ENCODE measurements at regions not wholly inside any gene's neighbourhood (a gene's known extent, or its start where the extent isn't known, plus 50 kb on each side); places are given as distances from the start of the nearest gene placed in this dataset.

DNA sequence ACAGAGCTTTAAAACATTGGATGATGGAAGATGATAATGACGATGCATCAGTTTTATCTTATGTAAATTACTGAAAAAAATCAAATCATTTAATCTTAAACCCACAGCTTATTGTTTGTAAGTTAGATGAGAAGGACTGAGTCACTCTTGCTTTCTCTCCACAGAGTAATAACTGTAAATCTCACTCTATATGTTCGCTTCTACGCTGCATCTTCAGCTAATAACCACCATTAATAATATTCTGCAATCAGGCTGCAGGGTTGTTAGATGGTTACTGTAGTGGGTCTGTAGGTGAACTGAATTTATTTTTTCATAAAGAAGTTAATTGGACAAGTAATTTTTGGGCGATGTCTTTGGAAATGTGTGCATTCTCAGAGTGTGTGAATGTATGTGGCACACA, 260.0 kb downstream of the FAT3 start:
- no peak for DNase-seq

DNA sequence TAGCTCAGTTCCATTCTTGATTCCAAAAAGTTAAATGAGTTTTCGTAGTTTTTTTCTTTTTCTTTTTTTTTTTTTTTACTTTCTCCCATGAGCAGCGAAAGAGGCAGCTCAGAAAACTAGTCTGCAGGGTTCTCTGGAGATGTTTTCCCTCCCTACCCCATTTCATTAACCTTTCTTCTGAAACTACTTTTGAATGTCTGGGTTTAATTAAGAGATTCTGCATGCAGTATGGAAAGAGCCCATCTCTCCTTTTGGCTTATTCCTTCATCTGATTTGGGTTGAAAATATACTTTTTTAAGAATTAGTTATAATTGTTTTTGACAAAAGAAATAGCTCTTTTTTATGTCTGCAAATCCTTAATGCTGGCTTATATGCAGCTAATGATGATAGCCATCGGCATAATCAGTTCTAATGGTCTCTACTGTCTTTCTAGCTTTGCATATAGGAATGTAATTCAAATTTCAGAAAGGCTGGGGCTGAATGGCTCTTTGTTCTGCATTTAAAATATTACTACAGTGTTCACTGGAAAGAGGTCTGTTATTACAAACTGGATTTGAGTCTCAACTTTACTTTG, 265.3 kb downstream of the FAT3 start:
- no peak for DNase-seq

DNA sequence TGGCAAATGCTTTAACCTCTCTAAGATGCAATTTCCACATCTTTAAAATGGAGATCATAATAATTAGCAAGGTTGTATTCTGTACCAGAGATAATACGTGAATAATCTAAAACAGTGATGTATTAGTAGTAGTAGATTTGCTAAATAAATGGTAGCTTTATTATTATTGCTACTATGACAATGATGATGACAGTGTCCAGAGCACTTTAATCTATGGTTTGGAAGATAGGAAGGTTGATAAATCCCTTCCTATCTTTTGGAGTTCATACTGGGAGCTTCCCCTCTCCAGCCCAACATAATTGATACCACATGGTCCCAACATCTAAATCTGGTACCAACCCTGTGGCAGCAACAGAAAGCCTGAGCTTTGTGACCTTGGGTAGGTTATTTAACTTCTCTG, 267.8 kb downstream of the FAT3 start:
- no peak for DNase-seq

GRCh38 chr11:92495107-92495793, 270.6 kb downstream of the FAT3 start:
- no peak for DNase-seq

- DNase-seq, result no peak
Observed at GRCh38 chr11:92500453-92500852, 275.8 kb downstream of the FAT3 start.

DNA sequence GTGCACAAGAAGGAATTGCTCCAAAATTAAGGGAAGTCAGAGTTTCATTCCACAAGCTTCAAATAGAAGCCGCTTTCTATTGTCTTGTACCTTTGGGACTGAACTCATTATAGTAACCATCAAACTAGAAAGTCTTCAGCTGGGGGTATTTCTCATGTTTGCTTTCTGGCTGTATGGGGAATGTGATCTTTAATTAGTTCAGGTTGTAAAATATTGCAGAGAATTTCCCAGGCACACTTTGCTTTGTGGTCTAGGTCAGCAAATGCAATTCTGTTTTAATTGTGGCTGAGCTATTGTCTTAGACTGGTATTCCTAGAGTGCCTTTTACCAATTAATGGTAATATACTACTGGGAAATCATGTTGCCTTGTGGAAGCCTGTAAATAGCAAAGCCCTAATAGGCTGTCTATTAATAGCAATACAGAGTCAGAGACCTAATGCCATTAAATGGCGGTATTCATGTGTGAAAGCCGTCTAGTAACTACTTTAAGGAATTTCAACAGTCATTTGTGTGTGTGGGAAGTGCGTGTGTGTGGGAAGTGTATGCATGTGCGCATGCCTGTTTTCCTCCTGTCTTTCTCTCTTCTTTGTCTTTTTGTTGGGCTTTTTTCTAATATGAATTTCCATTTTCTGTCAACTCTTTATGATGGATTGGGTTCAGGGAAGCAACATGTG, 276.6 kb downstream of the FAT3 start:
- no peak for DNase-seq

- no peak for DNase-seq
Observed at GRCh38 chr11:92504004-92504403, 279.4 kb downstream of the FAT3 start.

DNA sequence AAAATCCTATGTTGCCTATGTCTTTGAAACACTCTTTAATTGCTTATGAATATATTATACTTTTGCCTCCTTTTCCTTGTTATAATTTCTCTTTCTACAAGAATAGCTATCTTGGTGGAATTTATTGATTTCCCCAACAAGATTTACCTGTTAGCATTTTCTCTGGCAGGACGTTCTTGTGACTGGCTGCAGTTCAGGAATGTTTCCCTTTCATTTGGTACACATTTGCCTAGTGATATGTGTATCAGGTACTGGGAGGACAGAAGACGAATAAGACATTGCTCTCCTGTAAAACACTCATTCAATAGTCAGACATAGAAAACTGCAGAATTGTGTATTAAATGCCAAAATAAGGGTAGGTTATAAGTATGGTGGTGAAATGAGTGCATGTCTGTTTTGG, 279.9 kb downstream of the FAT3 start:
- no peak for DNase-seq

GRCh38 chr11:92505689-92506088, 281.1 kb downstream of the FAT3 start:
- DNase-seq, result no peak

DNA sequence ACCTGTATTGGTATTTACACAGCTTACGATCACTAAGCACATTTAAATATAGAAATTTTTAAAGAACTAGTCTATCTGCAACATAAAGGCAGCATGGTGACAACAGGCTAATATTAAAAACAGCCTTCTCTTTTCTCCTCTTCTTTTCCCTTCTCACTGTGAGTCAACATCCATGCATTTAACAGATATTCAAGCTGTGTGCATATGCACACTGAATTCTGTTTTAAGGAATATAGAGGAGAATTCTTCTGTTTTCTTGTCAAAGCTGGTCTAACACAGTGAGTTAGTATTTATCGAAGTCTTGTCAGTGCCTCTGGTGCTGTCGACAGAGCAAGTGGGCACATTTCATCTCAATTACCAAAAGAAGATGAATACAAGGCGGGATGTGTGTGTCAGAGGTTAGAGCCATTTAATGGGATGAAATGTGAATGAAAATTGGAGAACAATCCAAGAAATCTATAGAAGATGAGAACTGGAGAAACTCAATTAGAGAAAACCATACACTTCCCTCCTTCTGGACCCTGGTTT, 282.3 kb downstream of the FAT3 start:
- DNase-seq, result no peak

DNA sequence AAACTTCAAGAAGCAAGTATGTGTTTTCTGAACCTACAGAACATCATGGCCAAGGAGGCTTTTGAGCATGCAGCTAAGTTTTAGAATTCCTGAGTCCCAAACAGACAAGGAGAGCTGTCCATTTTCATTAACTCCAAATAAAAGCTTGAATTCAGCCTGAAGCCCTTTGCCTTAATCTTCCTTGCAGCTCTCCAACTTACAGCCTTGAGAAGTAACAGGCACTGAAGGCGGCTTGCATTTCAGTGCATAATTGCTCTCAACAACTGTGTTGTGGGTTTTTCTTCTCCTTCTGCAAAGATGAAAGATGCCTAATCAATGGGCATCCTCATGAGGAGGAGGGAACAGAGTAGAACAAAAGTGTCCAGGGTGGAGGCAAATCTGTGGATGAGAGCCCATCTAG, 286.0 kb downstream of the FAT3 start:
- no peak for DNase-seq

DNA sequence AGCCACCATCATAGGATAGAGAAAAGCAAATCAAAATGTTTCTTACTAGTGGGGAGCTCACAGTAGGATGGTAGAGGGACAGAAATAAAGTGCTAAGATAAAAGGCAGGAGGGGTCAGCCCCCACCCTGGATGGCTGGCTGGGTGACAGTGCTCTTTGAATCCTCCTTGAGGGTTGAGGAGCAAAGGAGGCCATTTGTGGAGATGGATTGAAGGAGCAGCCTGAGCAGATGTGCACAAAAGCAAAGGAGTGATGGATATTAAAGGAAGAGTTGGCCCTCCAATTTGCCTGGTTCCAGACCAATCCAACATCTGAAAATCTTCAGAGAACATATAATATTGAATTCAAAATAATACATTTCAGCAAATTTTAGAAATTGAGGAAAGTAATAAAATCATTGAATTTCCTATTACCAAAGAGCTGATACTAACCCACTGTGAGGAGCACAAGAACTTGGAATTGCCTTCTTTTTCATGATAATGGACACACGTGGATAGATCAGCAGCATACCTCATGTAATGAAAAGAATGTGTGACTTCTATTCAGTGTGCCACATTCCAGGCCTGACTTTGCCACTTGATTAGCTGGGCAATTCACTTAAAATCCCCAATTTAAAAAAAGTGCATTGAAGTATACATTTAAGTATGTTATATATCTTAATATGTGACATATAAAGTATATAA, 287.0 kb downstream of the FAT3 start:
- DNase-seq, result no peak

DNA sequence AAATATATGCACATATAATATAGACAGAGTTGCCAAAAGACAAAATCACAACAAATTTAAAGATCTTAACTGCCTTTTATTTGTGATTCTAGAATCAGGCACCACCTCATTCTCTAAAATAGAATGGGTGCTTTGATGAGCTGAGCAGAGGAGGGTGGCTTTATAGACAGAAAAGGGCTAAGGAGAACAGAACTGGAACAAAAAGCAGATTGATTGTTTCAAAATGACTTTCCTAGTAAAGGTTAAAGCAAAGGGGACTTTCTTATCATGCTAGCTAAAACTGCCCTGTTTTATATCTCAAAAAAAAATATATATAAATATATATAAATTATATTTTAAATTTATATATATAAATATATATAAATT, 287.6 kb downstream of the FAT3 start:
- no peak for DNase-seq

GRCh38 chr11:92523611-92524010, 299.0 kb downstream of the FAT3 start:
- DNase-seq, result no peak

DNA sequence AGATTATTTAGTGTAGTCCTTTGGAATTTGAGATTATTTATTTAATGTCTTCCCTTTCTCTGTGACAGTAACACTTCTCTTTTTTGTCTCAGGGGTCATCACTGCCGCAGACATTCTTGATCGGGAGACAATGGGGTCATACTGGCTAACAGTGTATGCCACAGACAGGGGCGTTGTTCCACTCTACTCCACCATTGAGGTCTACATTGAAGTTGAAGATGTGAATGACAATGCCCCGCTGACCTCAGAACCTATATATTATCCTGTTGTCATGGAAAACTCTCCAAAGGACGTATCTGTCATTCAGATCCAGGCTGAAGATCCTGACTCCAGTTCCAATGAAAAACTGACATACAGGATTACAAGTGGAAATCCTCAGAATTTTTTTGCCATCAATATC, 299.9 kb downstream of the FAT3 start:
- no peak for DNase-seq

- no peak for DNase-seq
Observed at GRCh38 chr11:92527467-92527866, 302.8 kb downstream of the FAT3 start.

DNA sequence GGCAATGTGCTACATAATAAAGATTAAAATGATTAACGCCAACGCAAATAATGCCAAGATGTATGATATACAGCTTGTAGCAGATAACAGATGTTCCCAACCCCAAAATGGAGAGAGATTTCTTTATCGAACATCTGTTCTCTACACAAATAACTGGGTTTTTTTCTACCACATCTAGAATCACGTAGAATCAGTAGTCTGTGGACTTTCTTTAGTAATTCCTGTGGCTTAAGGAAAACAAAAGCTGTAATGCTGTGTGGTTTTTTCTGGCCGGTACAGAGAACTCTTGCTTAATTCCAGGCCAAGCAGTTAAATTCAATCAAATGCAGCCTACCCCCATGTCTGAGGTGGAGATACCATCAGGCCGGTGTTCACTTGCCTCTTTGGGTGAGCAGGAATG, 303.4 kb downstream of the FAT3 start:
- no peak for DNase-seq

DNA sequence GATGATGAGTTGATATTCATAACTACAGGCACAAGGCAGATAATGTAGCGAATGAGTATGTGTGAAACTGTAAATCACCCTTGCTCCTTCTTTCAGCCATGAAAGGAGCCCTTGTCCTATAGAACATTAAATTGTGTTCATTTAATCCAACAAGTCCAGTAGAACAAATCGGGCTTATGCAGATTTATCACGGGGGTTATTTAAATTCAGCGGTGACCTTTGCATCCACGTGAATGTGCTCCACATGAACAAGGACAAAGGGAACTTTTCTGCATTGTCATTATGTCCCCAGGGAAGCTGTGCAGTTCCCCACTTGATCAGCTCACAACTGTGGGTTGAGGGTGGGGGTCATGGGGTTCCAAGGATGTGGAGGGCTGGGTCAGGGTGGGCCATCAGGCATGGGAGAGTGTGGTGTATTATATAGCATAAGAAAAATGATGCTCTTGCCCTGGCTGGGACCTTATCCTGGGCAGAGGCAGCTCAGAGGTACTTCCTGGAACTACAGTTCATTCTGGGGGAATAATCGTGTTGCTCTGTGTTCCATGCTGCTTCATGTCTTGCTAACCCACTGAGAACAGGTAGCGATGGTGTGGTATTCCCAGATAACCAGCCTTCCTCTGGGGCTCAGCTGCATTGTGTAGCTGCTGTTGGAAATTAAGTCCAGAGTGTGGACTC, 306.6 kb downstream of the FAT3 start:
- DNase-seq, result no peak

GRCh38 chr11:92533657-92534335, 309.2 kb downstream of the FAT3 start:
- DNase-seq, result no peak

DNA sequence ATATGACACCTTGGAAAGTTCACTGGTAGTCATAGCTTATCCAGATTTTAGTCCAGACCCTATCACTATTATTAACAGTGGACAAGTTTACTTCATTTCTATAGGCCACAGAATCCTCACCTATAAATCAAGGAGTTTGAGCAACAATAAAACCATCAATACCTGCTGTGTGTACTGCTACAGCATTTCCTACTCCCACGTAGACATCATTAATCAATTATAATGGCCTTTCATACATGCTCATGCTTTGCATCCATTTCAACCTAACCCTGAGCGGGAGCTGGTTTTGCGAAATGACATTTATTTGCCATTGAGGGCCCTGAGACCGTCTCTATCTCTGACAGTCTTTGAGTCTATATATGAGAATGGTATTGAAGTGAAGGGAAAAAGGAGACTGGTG, 312.3 kb downstream of the FAT3 start:
- no peak for DNase-seq

GRCh38 chr11:92540096-92540495, 315.5 kb downstream of the FAT3 start:
- no peak for DNase-seq

DNA sequence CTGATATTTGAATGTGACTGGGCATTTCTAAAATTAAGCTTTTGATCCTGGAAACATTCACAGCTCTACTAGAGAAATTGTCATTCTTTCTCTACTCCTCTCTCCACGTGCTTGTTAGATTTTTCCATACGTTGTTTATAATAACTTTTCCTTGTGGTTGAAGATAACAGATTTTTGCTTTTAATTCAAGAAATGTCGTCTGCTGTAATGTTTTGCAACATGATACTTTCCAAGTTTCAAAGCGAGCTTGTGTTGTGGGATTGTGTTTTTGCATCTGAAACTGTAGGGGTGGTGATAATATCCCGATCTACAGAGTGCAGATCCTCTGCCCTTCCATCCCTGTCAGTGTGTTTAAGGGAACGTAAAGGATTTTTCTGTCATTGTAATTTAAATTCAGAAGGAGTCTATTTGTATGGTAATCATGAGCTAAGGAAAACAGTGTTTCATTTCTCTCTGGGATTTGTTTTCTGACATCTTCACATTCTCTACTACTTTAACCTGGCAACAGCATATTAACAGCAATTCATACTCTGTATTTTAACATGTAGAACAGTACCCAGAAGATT, 321.4 kb downstream of the FAT3 start:
- no peak for DNase-seq
